Keratinocyte (primary cell): ENCODE measurements at regions not wholly inside any gene's neighbourhood (a gene's known extent, or its start where the extent isn't known, plus 50 kb on each side); places are given as distances from the start of the nearest gene placed in this dataset.

Experiments used
- DNase-seq: peaks from one replicate; pipeline ENCODE4 v3.0.0-alpha.2; 2011; ENCODE audit warnings: low read depth, missing footprints, low spot score
- FAIRE-seq: peaks from 2 replicates; lab custom pipeline; 2011; peaks lifted over from hg19 to GRCh38; lab: Jason Lieb, UNC
- H2AFZ ChIP-seq: 2 replicates; pipeline ENCODE4 v1.6.0; 2012; ENCODE audit warnings: low read length, control low read depth, inconsistent platforms; ENCODE audit not compliant: control insufficient read depth
- H3K27ac ChIP-seq: 2 replicates; pipeline ENCODE4 v1.5.1; 2011; ENCODE audit warnings: low read length; ENCODE audit not compliant: control insufficient read depth, insufficient read depth
- H3K27me3 ChIP-seq: 3 replicates; pipeline ENCODE4 v1.6.0; 2011; ENCODE audit warnings: low read length; ENCODE audit not compliant: control insufficient read depth, insufficient read depth; ENCODE audit errors: extremely low read depth
- H3K36me3 ChIP-seq, 2 experiments: 2 replicates in 1 of 2; 3 replicates in 1 of 2; pipeline ENCODE4 v1.5.1; 2011; ENCODE audit warnings: low read length in 2 of 2, mild to moderate bottlenecking in 1 of 2; ENCODE audit not compliant: control insufficient read depth in 2 of 2, insufficient read depth in 2 of 2; ENCODE audit errors: extremely low read depth in 1 of 2
- H3K4me1 ChIP-seq: 3 replicates; pipeline ENCODE4 v1.5.1; 2011; ENCODE audit warnings: low read length; ENCODE audit not compliant: control insufficient read depth, insufficient read depth; ENCODE audit errors: extremely low read depth
- H3K4me2 ChIP-seq: 3 replicates; pipeline ENCODE4 v1.6.0; 2011; ENCODE audit warnings: low read depth, low read length; ENCODE audit not compliant: control insufficient read depth, insufficient read depth; ENCODE audit errors: extremely low read depth
- H3K4me3 ChIP-seq, 3 experiments: fragments of 200-600 bp in 1 of 3; sonication (generic) in 1 of 3; 2 replicates in 2 of 3; 3 replicates in 1 of 3; pipeline ENCODE4 v1.5.1; 2011 to 2016; ENCODE audit warnings: low read length in 3 of 3, mild to moderate bottlenecking in 3 of 3, control low read depth in 2 of 3, inconsistent platforms in 1 of 3, low read depth in 1 of 3, mixed read lengths in 1 of 3, mixed run types in 1 of 3, moderate library complexity in 1 of 3; ENCODE audit not compliant: control insufficient read depth in 2 of 3, insufficient read depth in 2 of 3; ENCODE audit errors: extremely low read depth in 1 of 3
- H3K79me2 ChIP-seq: 2 replicates; pipeline ENCODE4 v1.6.0; 2012; ENCODE audit warnings: low read length; ENCODE audit not compliant: control insufficient read depth, insufficient read depth
- H3K9ac ChIP-seq: 3 replicates; pipeline ENCODE4 v1.6.0; 2011; ENCODE audit warnings: low read length; ENCODE audit not compliant: control insufficient read depth, insufficient read depth; ENCODE audit errors: extremely low read depth
- H3K9me1 ChIP-seq: 3 replicates; pipeline ENCODE4 v1.6.0; 2011; ENCODE audit warnings: low read length; ENCODE audit not compliant: control insufficient read depth, insufficient read depth; ENCODE audit errors: extremely low read depth
- H3K9me3 ChIP-seq: 2 replicates; pipeline ENCODE4 v1.5.1; 2012; ENCODE audit warnings: low read depth, low read length; ENCODE audit not compliant: control insufficient read depth
- H4K20me1 ChIP-seq: 3 replicates; pipeline ENCODE4 v1.6.0; 2011; ENCODE audit warnings: low read length; ENCODE audit not compliant: control insufficient read depth, insufficient read depth; ENCODE audit errors: extremely low read depth
- EZH2 ChIP-seq: IDR thresholded peaks from one replicate; pipeline ENCODE4 v1.6.1; 2012; ENCODE audit warnings: inconsistent platforms, mild to moderate bottlenecking, low read length, moderate library complexity
- dilution Hi-C: fragments of 300-500 bp; cut with MboI; formaldehyde crosslinking; loops from one replicate; pipeline ENCODE4 v1.7.0; 2020; ENCODE audit warnings: low sequenced_read_pairs; ENCODE audit not compliant: extremely low pct_ligation_motif_present
- TF ChIP-seq, protein P1 (sequence below), 3 experiments: IDR thresholded peaks in 1 of 3; conservative IDR thresholded peaks in 1 of 3; optimal IDR thresholded peaks in 1 of 3; 2 replicates in 2 of 3; 3 replicates in 1 of 3; pipeline versions ENCODE3 to v1.5.1; 2011; ENCODE audit warnings: low read length in 3 of 3, mild to moderate bottlenecking in 3 of 3, moderate library complexity in 2 of 3, control low read depth in 1 of 3, inconsistent platforms in 1 of 3; ENCODE audit not compliant: insufficient read depth in 2 of 3; ENCODE audit errors: extremely low read depth in 1 of 3

DNA sequence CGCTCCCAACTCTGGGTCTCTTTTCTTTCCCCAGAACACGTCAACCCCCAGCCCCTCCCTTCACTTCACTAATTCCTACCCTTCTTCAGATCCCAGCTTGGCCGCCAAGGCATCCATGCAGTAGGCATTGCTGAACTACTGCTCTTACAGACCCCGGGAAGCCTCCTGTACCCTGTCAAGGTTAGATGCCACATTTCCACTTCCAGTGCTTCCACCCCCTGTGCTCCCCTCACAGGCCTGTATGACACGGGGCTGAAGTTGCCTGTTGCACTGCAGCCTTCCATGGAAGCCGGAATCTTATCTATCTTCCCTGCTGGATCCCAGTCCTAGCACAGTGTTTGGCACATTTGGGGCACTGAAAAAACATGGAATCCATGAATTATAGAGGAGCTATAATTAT, 99.0 kb upstream of the SOD1 start:
- peak overlapping the region; percentile 95 for H3K4me2 ChIP-seq
- DNase-seq = no peak

DNA sequence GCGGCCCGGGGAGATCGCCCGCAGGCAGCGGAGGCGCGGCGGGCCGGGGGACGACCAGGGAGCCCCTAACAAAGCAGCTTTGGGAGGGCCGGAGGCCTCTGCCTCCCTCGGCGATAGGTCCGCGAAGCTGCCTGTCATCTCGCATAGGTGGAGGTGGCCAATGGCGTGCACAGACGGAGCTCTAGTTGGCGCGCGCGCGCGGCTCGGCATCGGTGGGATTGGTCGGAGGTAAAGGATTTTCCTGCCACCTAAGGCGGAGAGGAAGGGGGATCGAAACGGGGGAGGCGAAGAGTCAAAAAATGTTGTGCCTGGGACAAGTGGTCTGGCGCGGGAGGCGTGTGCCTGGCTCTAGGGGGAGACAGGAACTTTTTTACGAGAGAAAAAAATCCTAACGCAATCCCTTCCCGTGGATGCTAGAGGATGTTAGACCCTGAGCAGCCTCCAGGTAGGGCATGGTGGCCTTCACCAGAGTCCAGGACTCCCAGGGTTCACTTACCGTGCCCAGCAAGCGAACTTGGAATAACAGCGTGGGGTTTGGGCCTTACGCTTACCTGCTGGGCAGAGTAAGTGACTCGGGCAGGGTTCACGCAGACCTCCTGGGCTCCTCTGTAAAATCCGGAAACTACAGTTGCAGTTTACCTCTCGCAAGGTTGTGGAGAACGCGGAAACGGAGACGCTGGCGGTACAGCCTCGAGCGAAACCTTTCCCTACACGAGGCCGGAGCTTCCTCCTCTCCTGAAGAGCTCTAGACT, 99.9 kb upstream of the SOD1 start:
- DNase-seq = peak; percentile 64
- peaks cover 9% of the 10 kb centered on the region for H3K4me1 ChIP-seq
- peak overlapping the region; percentile 98 for H2AFZ ChIP-seq
- peak overlapping the region; percentile 95 for H3K4me2 ChIP-seq
- no peaks in the 10 kb centered on the region for H3K36me3 ChIP-seq
- FAIRE-seq = peak; percentile 29
- no peaks in the 10 kb centered on the region for H3K9me1 ChIP-seq
- peak overlapping the region; percentile 65 for H3K9ac ChIP-seq
- TF ChIP-seq, protein P1, sequence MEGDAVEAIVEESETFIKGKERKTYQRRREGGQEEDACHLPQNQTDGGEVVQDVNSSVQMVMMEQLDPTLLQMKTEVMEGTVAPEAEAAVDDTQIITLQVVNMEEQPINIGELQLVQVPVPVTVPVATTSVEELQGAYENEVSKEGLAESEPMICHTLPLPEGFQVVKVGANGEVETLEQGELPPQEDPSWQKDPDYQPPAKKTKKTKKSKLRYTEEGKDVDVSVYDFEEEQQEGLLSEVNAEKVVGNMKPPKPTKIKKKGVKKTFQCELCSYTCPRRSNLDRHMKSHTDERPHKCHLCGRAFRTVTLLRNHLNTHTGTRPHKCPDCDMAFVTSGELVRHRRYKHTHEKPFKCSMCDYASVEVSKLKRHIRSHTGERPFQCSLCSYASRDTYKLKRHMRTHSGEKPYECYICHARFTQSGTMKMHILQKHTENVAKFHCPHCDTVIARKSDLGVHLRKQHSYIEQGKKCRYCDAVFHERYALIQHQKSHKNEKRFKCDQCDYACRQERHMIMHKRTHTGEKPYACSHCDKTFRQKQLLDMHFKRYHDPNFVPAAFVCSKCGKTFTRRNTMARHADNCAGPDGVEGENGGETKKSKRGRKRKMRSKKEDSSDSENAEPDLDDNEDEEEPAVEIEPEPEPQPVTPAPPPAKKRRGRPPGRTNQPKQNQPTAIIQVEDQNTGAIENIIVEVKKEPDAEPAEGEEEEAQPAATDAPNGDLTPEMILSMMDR (optimal IDR thresholded peaks at IDR 0.05 in 1 of 3, IDR thresholded peaks at IDR 0.05 in 1 of 3, conservative IDR thresholded peaks at IDR 0.05 in 1 of 3; ENCODE audit: extremely low read depth in 1 of 3, insufficient read depth in 2 of 3, low read length in 3 of 3) = no peak
- TF ChIP-seq EZH2 = no peak
- no peaks in the 10 kb centered on the region for H4K20me1 ChIP-seq
- H3K79me2 ChIP-seq = no peaks in the 10 kb centered on the region
- dilution Hi-C loops = no loop called here
- H3K9me3 ChIP-seq = no peaks in the 10 kb centered on the region
- H3K27me3 ChIP-seq = peaks cover 10% of the 10 kb centered on the region
- H3K27ac ChIP-seq = peak overlapping the region; percentile 55
- peak overlapping the region; percentile 46 to 81 (median 76) for H3K4me3 ChIP-seq

More for the DNA sequence above, 99.0 kb upstream of the SOD1 start:
- Histone ChIP-seq H3K9me3 (no peaks in the 10 kb centered on the region), H3K27ac (no peak overlapping the region), H3K27me3 (peaks cover 10% of the 10 kb centered on the region), H3K9me1 (no peaks in the 10 kb centered on the region), H4K20me1 (no peaks in the 10 kb centered on the region), H3K9ac (no peak overlapping the region), H3K36me3 (no peaks in the 10 kb centered on the region), H3K79me2 (no peaks in the 10 kb centered on the region), H2AFZ (no peak overlapping the region), H3K4me1 (peaks cover 7% of the 10 kb centered on the region), H3K4me3 (no peak overlapping the region)
- TF ChIP-seq EZH2 = no peak
- TF ChIP-seq, protein P1 (optimal IDR thresholded peaks at IDR 0.05 in 1 of 3, IDR thresholded peaks at IDR 0.05 in 1 of 3, conservative IDR thresholded peaks at IDR 0.05 in 1 of 3; ENCODE audit: extremely low read depth in 1 of 3, insufficient read depth in 2 of 3, low read length in 3 of 3) = no peak
- dilution Hi-C loops = no loop called here
- no peak for FAIRE-seq
